Activated CD4-positive, alpha-beta T cell treated with anti-CD3 and anti-CD28 coated beads, Interleukin-2, amount 10 ng/mL, durations not matched to agents 7 days and 5 days (primary cell): ENCODE measurements at regions not wholly inside any gene's neighbourhood (a gene's known extent, or its start where the extent isn't known, plus 50 kb on each side); places are given as distances from the start of the nearest gene placed in this dataset. TPM values are rescaled to one million over a fixed set of nuclear protein-coding genes. Genes with fewer than 3 reads are reported as not detected.

ENCODE experiments used
- CTCF ChIA-PET: fragments of 350-600 bp; sonication (Branson Sonifier 250); formaldehyde crosslinking; loops from one replicate; lab custom pipeline; 2021; ENCODE audit warnings: antibody characterized with exemption; lab: Charles Lee
- POLR2A ChIA-PET: fragments of 350-600 bp; sonication (Branson Sonifier 250); formaldehyde crosslinking; loops from one replicate; lab custom pipeline; 2021; ENCODE audit warnings: antibody characterized with exemption; lab: Charles Lee
- DNase-seq: peaks from one replicate; pipeline ENCODE4 v3.0.0-alpha.2; 2020
- H3K27ac Mint-ChIP-seq: one replicate; pipeline ENCODE4 v1.8.0; 2021; ENCODE audit warnings: mild to moderate bottlenecking, moderate library complexity, mixed read lengths
- H3K27me3 Mint-ChIP-seq: one replicate; pipeline ENCODE4 v1.8.0; 2021; ENCODE audit warnings: mixed read lengths
- H3K36me3 Mint-ChIP-seq: one replicate; pipeline ENCODE4 v1.8.0; 2021; ENCODE audit warnings: low read depth, mixed read lengths
- H3K4me1 Mint-ChIP-seq: one replicate; pipeline ENCODE4 v1.8.0; 2021; ENCODE audit warnings: mixed read lengths
- H3K4me3 Mint-ChIP-seq: one replicate; pipeline ENCODE4 v1.8.0; 2021; ENCODE audit warnings: mild to moderate bottlenecking, moderate library complexity, mixed read lengths
- H3K9me3 Mint-ChIP-seq: one replicate; pipeline ENCODE4 v1.8.0; 2021; ENCODE audit warnings: mixed read lengths
- microRNA-seq: library from miRNA; unstranded; fragments of <30 nt; microRNA quantifications from one replicate; pipeline ENCODE4 v1.2.0, GENCODE V29; 2021; ENCODE audit warnings: borderline microRNAs expressed, borderline replicate concordance

DNA sequence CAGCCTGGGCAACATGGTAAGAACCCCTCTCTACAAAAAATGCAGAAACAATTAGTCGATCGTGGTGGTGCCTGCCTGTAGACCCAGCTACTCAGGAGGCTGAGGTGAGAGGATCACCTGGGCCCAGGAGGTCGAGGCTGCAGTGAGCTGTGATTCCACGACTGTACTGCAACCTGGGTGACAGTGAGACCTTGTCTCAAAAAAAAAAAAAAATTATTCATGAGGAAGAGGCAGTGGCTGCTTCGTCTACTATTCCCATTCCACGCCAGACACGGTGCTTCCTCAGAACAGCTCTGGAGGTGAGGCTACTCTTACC, 52.2 kb upstream of the GSE1 start:
- Mint-ChIP-seq H3K27me3 (no peaks in the 10 kb centered on the region), H3K27ac (no peak overlapping the region), H3K4me3 (no peak overlapping the region), H3K4me1 (peaks cover 36% of the 10 kb centered on the region), H3K36me3 (no peaks in the 10 kb centered on the region), H3K9me3 (no peaks in the 10 kb centered on the region)
- ChIA-PET POLR2A (no interaction called here), CTCF (interaction anchor here (0.6 to 0.9 kb wide), 2 partner anchors 8 to 1464 kb away, joined by 3 to 5 read pairs; no protein-coding TSS in a partner anchor)
- DNase-seq, result no peak

DNA sequence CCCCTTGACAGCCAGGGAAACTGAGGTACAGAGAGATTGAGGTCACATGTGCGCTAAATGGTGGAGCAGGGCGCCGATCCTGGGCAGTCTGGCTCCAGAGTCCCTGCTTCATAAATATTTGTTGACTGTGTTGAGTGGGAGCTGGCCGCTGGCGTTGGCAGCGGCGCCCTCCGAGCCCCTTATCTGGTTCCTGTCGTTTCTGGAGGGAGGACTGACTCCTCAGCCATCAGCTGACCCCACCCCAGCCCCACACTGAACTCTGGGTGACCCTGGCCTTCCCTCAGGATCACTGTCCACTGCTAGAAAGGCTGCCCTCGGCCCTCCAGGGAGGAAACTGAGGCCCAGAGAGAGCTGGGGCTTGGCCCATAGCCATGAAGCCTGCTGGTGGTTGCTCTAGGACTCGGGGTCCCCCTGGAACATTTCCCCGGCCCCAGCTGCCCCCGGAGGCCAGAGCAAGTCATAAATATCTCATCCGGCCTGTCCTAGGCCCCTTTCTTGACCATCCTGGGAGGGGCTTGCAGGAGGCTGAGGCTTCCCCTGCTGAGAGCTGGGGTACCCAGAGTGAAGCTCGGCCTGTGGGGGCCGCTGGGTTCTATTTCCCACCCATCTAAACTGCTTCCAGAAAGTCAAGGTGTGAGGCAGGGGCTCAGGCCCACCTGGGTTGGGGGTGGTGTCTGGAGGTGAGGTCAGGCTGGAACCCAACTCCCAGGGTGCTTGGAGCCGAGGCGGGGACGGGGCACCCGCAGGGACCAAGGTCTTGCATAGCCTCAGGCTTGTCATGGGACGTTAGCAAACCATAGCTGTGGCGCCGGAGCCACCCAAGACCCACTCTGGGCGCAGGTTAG, 51.7 kb upstream of the GSE1 start:
- Mint-ChIP-seq H3K36me3 (no peaks in the 10 kb centered on the region), H3K27ac (no peak overlapping the region), H3K27me3 (no peaks in the 10 kb centered on the region), H3K4me3 (no peak overlapping the region), H3K9me3 (no peaks in the 10 kb centered on the region), H3K4me1 (peaks cover 36% of the 10 kb centered on the region)
- ChIA-PET POLR2A (no interaction called here), CTCF (interaction anchor here (0.6 to 0.9 kb wide), 2 partner anchors 8 to 1464 kb away, joined by 3 to 5 read pairs; no protein-coding TSS in a partner anchor)
- no peak for DNase-seq

DNA sequence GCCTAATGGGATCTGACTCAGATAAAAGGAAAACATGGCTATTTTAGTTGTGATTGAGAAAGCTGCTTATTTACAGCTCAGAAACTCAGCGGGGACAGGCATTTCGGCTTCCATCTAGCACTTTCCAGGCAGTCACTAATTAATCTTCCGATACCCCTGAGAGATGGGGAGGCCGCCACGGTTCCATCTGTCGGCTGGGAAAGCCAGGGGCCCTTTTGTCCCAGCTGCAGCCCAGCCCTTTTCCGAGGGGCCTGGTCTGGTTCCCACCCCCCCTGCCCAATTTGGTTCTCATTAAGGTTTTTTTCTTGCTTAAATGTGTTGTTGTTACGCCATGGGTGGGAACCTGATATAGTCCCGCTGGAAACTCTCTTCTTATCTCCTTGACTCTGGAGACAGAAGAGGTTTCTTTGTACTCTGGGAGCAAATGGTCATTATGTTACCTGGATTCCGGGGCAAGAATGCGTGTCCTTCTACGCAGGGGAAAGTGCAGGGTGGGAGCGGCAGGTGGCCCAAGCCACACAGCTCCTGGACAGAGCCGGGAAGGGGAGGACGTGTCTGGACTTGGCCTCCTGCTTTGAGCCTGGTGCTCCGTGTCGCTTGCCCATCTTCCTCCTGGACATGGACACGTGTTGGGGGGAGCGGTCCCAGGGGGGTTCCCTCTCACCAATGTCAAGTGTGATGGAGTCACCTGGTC, 50.9 kb upstream of the GSE1 start:
- POLR2A ChIA-PET, result no interaction called here
- CTCF ChIA-PET, result no interaction called here
- Mint-ChIP-seq H3K4me1 (peaks cover 36% of the 10 kb centered on the region), H3K4me3 (no peak overlapping the region), H3K36me3 (no peaks in the 10 kb centered on the region), H3K27me3 (no peaks in the 10 kb centered on the region), H3K9me3 (no peaks in the 10 kb centered on the region), H3K27ac (no peak overlapping the region)
- no peak for DNase-seq

DNA sequence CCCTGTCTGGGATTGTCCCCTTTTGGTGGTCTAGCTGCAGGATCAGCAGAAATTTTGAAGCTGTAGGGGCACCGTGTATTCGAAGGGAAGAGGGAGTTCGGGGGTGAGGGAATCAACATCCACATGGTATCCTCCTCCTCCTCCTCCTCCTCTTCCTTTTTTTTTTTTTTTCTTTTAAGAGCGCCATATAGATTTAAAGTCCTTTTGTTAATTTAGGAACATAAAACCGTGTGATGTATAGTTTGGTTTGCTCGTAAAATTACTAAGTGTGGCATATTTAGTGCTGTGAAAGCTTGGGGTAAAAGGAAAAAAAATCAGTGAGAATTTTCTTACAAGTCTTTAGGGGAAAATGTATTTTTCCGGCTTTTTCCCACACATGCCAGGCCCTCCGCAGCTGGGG, 50.1 kb upstream of the GSE1 start:
- ChIA-PET POLR2A (no interaction called here), CTCF (interaction anchor here (0.7 to 2.2 kb wide), 5 partner anchors 9 to 53 kb away, joined by 3 to 10 read pairs (median 4); no protein-coding TSS in a partner anchor)
- peak overlapping the region; percentile 9 for H3K27ac Mint-ChIP-seq
- no peaks in the 10 kb centered on the region for H3K36me3 Mint-ChIP-seq
- H3K9me3 Mint-ChIP-seq, result no peaks in the 10 kb centered on the region
- H3K27me3 Mint-ChIP-seq, result no peaks in the 10 kb centered on the region
- H3K4me1 Mint-ChIP-seq, result peaks cover 33% of the 10 kb centered on the region
- H3K4me3 Mint-ChIP-seq, result no peak overlapping the region
- no peak for DNase-seq

Small RNA genes in the stretch of these regions (microRNA-seq; reads per million reads assigned to microRNA genes)
- not detected for gene MIR5093
